SK-N-SH treated with all-trans-retinoic acid at 6 μM for 48 hours (cell line): ENCODE measurements at regions not wholly inside any gene's neighbourhood (a gene's known extent, or its start where the extent isn't known, plus 50 kb on each side); places are given as distances from the start of the nearest gene placed in this dataset.

Experiments used
- CSDC2 ChIP-seq: fragments of 250-450 bp; sonication (Bioruptor Pico); IDR thresholded peaks from 2 replicates; pipeline ENCODE4 v1.5.0; 2020; ENCODE audit warnings: mild to moderate bottlenecking, moderate library complexity
- ESRRG ChIP-seq: fragments of 250-450 bp; sonication (Bioruptor Pico); IDR thresholded peaks from 2 replicates; pipeline ENCODE4 v1.6.1; 2021; ENCODE audit warnings: mild to moderate bottlenecking
- PPARA ChIP-seq: fragments of 250-450 bp; sonication (Bioruptor Pico); IDR thresholded peaks from 2 replicates; pipeline ENCODE4 v1.5.0; 2020; ENCODE audit warnings: mild to moderate bottlenecking, borderline replicate concordance
- RARB ChIP-seq: fragments of 250-450 bp; sonication (Bioruptor Pico); IDR thresholded peaks from 2 replicates; pipeline ENCODE4 v1.8.0; 2021; ENCODE audit warnings: mild to moderate bottlenecking, moderate library complexity
- ZC3H10 ChIP-seq: fragments of 250-450 bp; sonication (Bioruptor Pico); IDR thresholded peaks from 2 replicates; pipeline ENCODE4 v1.5.1; 2021; ENCODE audit warnings: mild to moderate bottlenecking, moderate library complexity
- ZFP30 ChIP-seq: fragments of 450-650 bp; formaldehyde crosslinking; IDR thresholded peaks from 2 replicates; pipeline ENCODE4 v1.5.0; 2022; ENCODE audit warnings: mild to moderate bottlenecking, moderate library complexity
- ZNF565 ChIP-seq: fragments of 450-650 bp; formaldehyde crosslinking; conservative IDR thresholded peaks from 2 replicates; pipeline ENCODE4 v1.5.0; 2020; ENCODE audit warnings: low read depth, mild to moderate bottlenecking, moderate library complexity
- ZNF70 ChIP-seq: fragments of 450-650 bp; formaldehyde crosslinking; IDR thresholded peaks from 2 replicates; pipeline ENCODE4 v1.5.0; 2020; ENCODE audit warnings: mild to moderate bottlenecking, moderate library complexity
- TF ChIP-seq, protein P1 (sequence below): fragments of 250-450 bp; sonication (Bioruptor Pico); IDR thresholded peaks from 2 replicates; pipeline ENCODE4 v1.5.1; 2021; ENCODE audit warnings: mild to moderate bottlenecking, moderate library complexity
- TF ChIP-seq, protein P2 (sequence below): fragments of 250-450 bp; sonication (Bioruptor Pico); IDR thresholded peaks from 2 replicates; pipeline ENCODE4 v1.8.0; 2021; ENCODE audit warnings: low read depth, mild to moderate bottlenecking, moderate library complexity, borderline replicate concordance

DNA sequence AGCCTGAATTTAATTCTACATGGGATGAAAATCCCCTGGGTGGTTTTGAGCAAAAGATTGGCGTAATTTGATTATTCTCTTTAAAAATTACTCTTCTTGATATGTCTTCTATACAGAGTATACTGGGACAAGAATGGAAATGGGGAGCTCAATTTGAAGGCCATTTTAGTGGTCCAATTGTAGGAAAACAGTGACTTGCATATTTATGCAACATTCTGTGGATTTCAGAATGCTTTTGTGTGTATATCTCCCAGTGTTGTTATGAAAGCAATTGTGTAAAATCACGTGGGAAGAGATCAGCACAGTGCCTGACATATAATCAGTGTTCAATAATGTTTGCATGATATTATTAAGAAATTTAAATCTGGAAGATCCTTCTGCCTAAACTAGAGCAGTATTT is 575.9 kb upstream of the PBX1 start:
- no peak for TF ChIP-seq ZNF70
- no peak for TF ChIP-seq ZC3H10 (CRISPR knock-in tag)
- TF ChIP-seq, protein P1, sequence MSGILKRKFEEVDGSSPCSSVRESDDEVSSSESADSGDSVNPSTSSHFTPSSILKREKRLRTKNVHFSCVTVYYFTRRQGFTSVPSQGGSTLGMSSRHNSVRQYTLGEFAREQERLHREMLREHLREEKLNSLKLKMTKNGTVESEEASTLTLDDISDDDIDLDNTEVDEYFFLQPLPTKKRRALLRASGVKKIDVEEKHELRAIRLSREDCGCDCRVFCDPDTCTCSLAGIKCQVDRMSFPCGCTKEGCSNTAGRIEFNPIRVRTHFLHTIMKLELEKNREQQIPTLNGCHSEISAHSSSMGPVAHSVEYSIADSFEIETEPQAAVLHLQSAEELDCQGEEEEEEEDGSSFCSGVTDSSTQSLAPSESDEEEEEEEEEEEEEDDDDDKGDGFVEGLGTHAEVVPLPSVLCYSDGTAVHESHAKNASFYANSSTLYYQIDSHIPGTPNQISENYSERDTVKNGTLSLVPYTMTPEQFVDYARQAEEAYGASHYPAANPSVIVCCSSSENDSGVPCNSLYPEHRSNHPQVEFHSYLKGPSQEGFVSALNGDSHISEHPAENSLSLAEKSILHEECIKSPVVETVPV (CRISPR knock-in tag) = no peak
- TF ChIP-seq RARB (CRISPR knock-in tag) = no peak
- TF ChIP-seq, protein P2, sequence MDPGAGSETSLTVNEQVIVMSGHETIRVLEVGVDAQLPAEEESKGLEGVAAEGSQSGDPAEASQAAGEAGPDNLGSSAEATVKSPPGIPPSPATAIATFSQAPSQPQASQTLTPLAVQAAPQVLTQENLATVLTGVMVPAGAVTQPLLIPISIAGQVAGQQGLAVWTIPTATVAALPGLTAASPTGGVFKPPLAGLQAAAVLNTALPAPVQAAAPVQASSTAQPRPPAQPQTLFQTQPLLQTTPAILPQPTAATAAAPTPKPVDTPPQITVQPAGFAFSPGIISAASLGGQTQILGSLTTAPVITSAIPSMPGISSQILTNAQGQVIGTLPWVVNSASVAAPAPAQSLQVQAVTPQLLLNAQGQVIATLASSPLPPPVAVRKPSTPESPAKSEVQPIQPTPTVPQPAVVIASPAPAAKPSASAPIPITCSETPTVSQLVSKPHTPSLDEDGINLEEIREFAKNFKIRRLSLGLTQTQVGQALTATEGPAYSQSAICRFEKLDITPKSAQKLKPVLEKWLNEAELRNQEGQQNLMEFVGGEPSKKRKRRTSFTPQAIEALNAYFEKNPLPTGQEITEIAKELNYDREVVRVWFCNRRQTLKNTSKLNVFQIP (CRISPR knock-in tag) = no peak
- TF ChIP-seq CSDC2 (CRISPR knock-in tag) = no peak
- no peak for TF ChIP-seq PPARA (CRISPR knock-in tag)
- no peak for TF ChIP-seq ESRRG
- TF ChIP-seq ZFP30 = no peak
- no peak for TF ChIP-seq ZNF565 (CRISPR knock-in tag)
